Testis (tissue), 2 donors: ENCODE measurements at regions not wholly inside any gene's neighbourhood (a gene's known extent, or its start where the extent isn't known, plus 50 kb on each side); places are given as distances from the start of the nearest gene placed in this dataset.

ENCODE experiments used
- DNase-seq: peaks from one replicate; pipeline ENCODE4 v3.0.0-alpha.2; 2019
- H3K27ac ChIP-seq, 2 donors: fragments of 200-600 bp; sonication (generic); one replicate each; pipeline ENCODE4 v1.5.1; 2019
- H3K27me3 ChIP-seq: fragments of 200-600 bp; sonication (generic); one replicate; pipeline ENCODE4 v1.5.1; 2019
- H3K36me3 ChIP-seq: fragments of 200-600 bp; sonication (generic); one replicate; pipeline ENCODE4 v1.5.1; 2017; ENCODE audit warnings: low read depth; ENCODE audit errors: missing control alignments
- H3K4me1 ChIP-seq: fragments of 200-600 bp; sonication (generic); one replicate; pipeline ENCODE4 v1.5.1; 2019
- H3K4me3 ChIP-seq, 2 donors: fragments of 200-600 bp; sonication (generic); one replicate each; pipeline ENCODE4 v1.5.1; 2017 to 2019
- H3K9me3 ChIP-seq: fragments of 200-600 bp; sonication (generic); one replicate; pipeline ENCODE4 v1.5.1; 2017
- POLR2A ChIP-seq: fragments of 450-650 bp; IDR thresholded peaks from one replicate; pipeline ENCODE4 v1.6.1; 2017; ENCODE audit warnings: antibody characterized with exemption, mild to moderate bottlenecking, moderate library complexity
- WGBS, 2 donors: methylation state at CpG; one replicate each; pipeline ENCODE4 v1.1.5; 2018; 5-methylcytosine and 5-hydroxymethylcytosine counted together
- intact Hi-C: fragments of 100-400 bp; cut with DNase I; formaldehyde crosslinking; loops from one replicate; pipeline ENCODE4 v1.15.1; 2023; ENCODE audit warnings: low total_unique reads
- TF ChIP-seq, protein P1 (sequence below), 3 experiments: fragments of 450-650 bp in 2 of 3; fragments of 200-600 bp in 1 of 3; sonication (generic) in 1 of 3; IDR thresholded peaks; one replicate each; pipeline ENCODE4 v1.5.1; 2016 to 2019; ENCODE audit warnings: antibody characterized with exemption in 3 of 3, mild to moderate bottlenecking in 2 of 3, moderate library complexity in 1 of 3

GRCh38 chr11:96779030-96779429 lies 389.2 kb downstream of the JRKL start:
- H3K36me3 ChIP-seq: no peaks in the 10 kb centered on the region
- H3K4me3 ChIP-seq: no peak overlapping the region
- TF ChIP-seq, protein P1, sequence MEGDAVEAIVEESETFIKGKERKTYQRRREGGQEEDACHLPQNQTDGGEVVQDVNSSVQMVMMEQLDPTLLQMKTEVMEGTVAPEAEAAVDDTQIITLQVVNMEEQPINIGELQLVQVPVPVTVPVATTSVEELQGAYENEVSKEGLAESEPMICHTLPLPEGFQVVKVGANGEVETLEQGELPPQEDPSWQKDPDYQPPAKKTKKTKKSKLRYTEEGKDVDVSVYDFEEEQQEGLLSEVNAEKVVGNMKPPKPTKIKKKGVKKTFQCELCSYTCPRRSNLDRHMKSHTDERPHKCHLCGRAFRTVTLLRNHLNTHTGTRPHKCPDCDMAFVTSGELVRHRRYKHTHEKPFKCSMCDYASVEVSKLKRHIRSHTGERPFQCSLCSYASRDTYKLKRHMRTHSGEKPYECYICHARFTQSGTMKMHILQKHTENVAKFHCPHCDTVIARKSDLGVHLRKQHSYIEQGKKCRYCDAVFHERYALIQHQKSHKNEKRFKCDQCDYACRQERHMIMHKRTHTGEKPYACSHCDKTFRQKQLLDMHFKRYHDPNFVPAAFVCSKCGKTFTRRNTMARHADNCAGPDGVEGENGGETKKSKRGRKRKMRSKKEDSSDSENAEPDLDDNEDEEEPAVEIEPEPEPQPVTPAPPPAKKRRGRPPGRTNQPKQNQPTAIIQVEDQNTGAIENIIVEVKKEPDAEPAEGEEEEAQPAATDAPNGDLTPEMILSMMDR (IDR thresholded peaks at IDR 0.05): no peak
- no peak for TF ChIP-seq POLR2A
- no peak overlapping the region for H3K27ac ChIP-seq
- no peaks in the 10 kb centered on the region for H3K4me1 ChIP-seq
- no peaks in the 10 kb centered on the region for H3K27me3 ChIP-seq
- DNase-seq: no peak
- intact Hi-C loops: no loop called here
- no peaks in the 10 kb centered on the region for H3K9me3 ChIP-seq

DNA sequence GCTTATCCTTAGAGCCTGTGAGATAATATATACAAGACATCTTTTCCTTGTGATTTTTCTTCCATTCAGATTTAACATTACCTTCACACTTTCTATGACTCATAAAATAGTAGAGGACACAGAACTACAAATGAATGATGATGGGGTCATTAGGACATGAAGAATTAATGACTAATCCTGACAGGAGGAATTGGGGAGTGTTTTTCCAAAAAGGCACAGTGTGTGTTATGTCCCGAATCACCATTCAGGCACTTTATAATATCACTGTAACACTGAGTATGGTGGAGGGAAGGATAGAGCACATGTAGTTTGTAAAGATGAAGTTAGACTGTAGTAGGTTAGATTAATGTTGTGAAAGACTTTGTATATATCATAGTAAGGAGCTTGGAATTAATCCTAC lies 391.3 kb downstream of the JRKL start:
- no peaks in the 10 kb centered on the region for H3K27me3 ChIP-seq
- H3K4me3 ChIP-seq: no peak overlapping the region
- no peak overlapping the region for H3K27ac ChIP-seq
- H3K4me1 ChIP-seq: no peaks in the 10 kb centered on the region
- WGBS, 2 donors: 0 to 72% methylated on average over 1 of the region's 1 CpG
- no peak for DNase-seq
- no peak for TF ChIP-seq POLR2A
- TF ChIP-seq, protein P1 (IDR thresholded peaks at IDR 0.05): no peak
- no peaks in the 10 kb centered on the region for H3K36me3 ChIP-seq
- no peaks in the 10 kb centered on the region for H3K9me3 ChIP-seq
- intact Hi-C loops: no loop called here

DNA sequence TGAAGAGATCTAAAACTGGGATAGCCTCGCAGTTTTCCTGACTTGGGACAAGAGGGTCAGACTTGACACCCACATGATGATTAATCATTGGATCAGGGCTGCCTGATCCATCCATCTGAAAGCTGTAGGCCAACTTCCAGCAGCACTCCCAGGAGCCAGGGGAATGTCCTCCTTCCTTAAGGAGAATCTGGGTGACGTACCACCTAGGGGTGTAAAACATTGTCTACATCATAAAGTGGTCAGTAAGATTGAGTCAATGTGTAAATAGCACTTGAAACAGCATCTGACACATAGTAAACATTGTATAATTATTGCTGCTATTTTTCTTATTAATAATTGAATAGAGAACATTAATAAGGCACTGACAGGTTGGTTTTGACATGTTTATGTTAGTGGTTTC lies 392.8 kb downstream of the JRKL start:
- Histone ChIP-seq H3K4me3 (no peak overlapping the region), H3K27ac (no peak overlapping the region), H3K36me3 (no peaks in the 10 kb centered on the region), H3K4me1 (no peaks in the 10 kb centered on the region), H3K27me3 (no peaks in the 10 kb centered on the region), H3K9me3 (no peaks in the 10 kb centered on the region)
- no peak for TF ChIP-seq POLR2A
- TF ChIP-seq, protein P1 (IDR thresholded peaks at IDR 0.05): no peak
- no peak for DNase-seq
- intact Hi-C loops: no loop called here
- WGBS, 2 donors: 76 to 83% methylated on average over 2 of the region's 2 CpGs

DNA sequence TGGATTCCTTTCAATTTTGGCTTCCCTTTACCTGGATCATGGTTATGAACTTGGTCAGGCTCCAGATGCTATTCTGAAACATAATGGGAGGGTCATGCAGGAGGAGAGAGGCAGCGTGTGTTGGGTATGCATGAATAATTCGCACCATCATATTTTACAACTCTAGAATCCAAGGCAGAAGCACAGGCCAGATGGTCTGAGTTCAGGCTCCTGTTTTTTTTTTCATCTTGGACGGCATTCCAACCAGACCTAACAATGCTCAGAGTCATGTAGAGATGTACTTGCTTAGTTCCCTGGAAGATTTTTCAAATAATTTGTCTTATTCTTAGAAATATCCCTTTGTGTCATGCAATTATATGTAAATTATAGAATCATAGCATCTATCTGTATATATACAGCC lies 393.5 kb downstream of the JRKL start:
- TF ChIP-seq, protein P1 (IDR thresholded peaks at IDR 0.05): no peak
- Histone ChIP-seq H3K4me3 (no peak overlapping the region), H3K9me3 (no peaks in the 10 kb centered on the region), H3K27ac (no peak overlapping the region), H3K27me3 (no peaks in the 10 kb centered on the region), H3K36me3 (no peaks in the 10 kb centered on the region), H3K4me1 (no peaks in the 10 kb centered on the region)
- WGBS, 2 donors: 53 to 63% methylated on average over 3 of the region's 3 CpGs
- intact Hi-C loops: no loop called here
- DNase-seq: no peak

GRCh38 chr11:96785073-96785472 lies 395.3 kb downstream of the JRKL start:
- Histone ChIP-seq H3K9me3 (no peaks in the 10 kb centered on the region), H3K27ac (no peak overlapping the region), H3K36me3 (no peaks in the 10 kb centered on the region), H3K27me3 (no peaks in the 10 kb centered on the region), H3K4me1 (no peaks in the 10 kb centered on the region), H3K4me3 (no peak overlapping the region)
- no peak for DNase-seq
- intact Hi-C loops: no loop called here
- 82 to 96% methylated on average over 4 of the region's 4 CpGs for WGBS, 2 donors
- no peak for TF ChIP-seq POLR2A
- TF ChIP-seq, protein P1 (IDR thresholded peaks at IDR 0.05): no peak
